ENCODE measurements at regions not wholly inside any gene's neighbourhood (a gene's known extent, or its start where the extent isn't known, plus 50 kb on each side); places are given as distances from the start of the nearest gene placed in this dataset.

DNA sequence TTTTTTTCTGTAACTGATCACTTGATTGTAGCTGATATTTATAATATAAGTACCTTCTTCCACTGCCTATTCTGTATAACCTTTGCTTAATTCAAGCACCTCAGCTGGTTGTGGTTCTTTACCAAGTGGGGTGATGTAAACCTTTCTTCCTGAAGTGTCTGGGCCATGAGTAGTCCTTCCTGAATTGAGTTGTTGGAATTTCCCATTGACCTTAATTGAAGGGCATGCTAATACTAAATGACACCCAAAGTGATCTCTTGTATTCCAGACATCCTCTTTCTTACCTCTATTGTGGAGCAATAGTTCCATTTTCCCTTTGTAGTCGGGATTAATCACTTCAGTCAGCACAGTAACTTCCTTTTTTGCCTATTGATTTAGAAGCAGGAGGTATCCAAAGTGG is 1496.8 kb upstream of the CELF4 start:
- TF ChIP-seq CTCF (conservative IDR thresholded peaks at IDR 0.05; ENCODE audit: low read length) (no peak), EZH2phosphoT487 (IDR thresholded peaks at IDR 0.05; ENCODE audit: borderline replicate concordance, low read depth, low read length) (no peak)
